ENCODE measurements at regions not wholly inside any gene's neighbourhood (a gene's known extent, or its start where the extent isn't known, plus 50 kb on each side); places are given as distances from the start of the nearest gene placed in this dataset.
"Not testable (repeated sequence)": the region's sequence is repeated elsewhere in the genome, so short reads cannot be mapped to it uniquely, and the experiment has no call there.

GRCh38 chr2:114018464-114018863 is 128.6 kb downstream of the ACTR3 start:
- 94% methylated on average over 3 of the region's 7 CpGs for WGBS (ENCODE audit: insufficient coverage)
- H3K27me3 ChIP-seq (replicated peaks in 2 of 5; ENCODE audit: control insufficient read depth in 4 of 5, insufficient read depth in 5 of 5, low read length in 4 of 5); CTCF ChIA-PET; H3K36me3 ChIP-seq (ENCODE audit: control insufficient read depth in 4 of 4, insufficient read depth in 4 of 4, low read length in 3 of 4); H3K4me1 ChIP-seq (ENCODE audit: control extremely low read depth in 1 of 4, control insufficient read depth in 4 of 4, insufficient read depth in 4 of 4, low read length in 3 of 4); POLR2A ChIA-PET; DNase-seq; H3K4me3 ChIP-seq (ENCODE audit: control insufficient read depth in 1 of 7, extremely low read depth in 1 of 7, insufficient read depth in 4 of 7, low read depth in 2 of 7, low read length in 6 of 7); H3K27ac ChIP-seq (ENCODE audit: insufficient read depth in 1 of 2, low read depth in 1 of 2, low read length in 2 of 2, poor library complexity in 1 of 2, severe bottlenecking in 2 of 2); H3K9me3 ChIP-seq (ENCODE audit: control extremely low read depth in 1 of 5, control insufficient read depth in 4 of 5, insufficient read depth in 2 of 5, low read depth in 1 of 5, low read length in 4 of 5): not testable (repeated sequence)

GRCh38 chr2:114020668-114021067 is 130.8 kb downstream of the ACTR3 start:
- H3K27me3 ChIP-seq (replicated peaks in 2 of 5; ENCODE audit: control insufficient read depth in 4 of 5, insufficient read depth in 5 of 5, low read length in 4 of 5), result no peaks in the 10 kb centered on the region
- POLR2A ChIA-PET, result no interaction called here

GRCh38 chr2:114022360-114023085 is 132.6 kb downstream of the ACTR3 start:
- no peak overlapping the region for H3K4me3 ChIP-seq (ENCODE audit: control insufficient read depth in 1 of 7, extremely low read depth in 1 of 7, insufficient read depth in 4 of 7, low read depth in 2 of 7, low read length in 6 of 7)
- H3K9me3 ChIP-seq (ENCODE audit: control extremely low read depth in 1 of 5, control insufficient read depth in 4 of 5, insufficient read depth in 2 of 5, low read depth in 1 of 5, low read length in 4 of 5), result no peaks in the 10 kb centered on the region
- no peak for DNase-seq
- POLR2A ChIA-PET, result no interaction called here
- WGBS (ENCODE audit: insufficient coverage), result 87% methylated on average over 2 of the region's 4 CpGs
- no peaks in the 10 kb centered on the region for H3K4me1 ChIP-seq (ENCODE audit: control extremely low read depth in 1 of 4, control insufficient read depth in 4 of 4, insufficient read depth in 4 of 4, low read length in 3 of 4)
- H3K27me3 ChIP-seq (replicated peaks in 2 of 5; ENCODE audit: control insufficient read depth in 4 of 5, insufficient read depth in 5 of 5, low read length in 4 of 5), result no peaks in the 10 kb centered on the region
- CTCF ChIA-PET, result interaction anchor here (0.7 kb wide), 1 partner anchor 29 kb away, joined by 3 read pairs; no protein-coding TSS in a partner anchor
- no peaks in the 10 kb centered on the region for H3K36me3 ChIP-seq (ENCODE audit: control insufficient read depth in 4 of 4, insufficient read depth in 4 of 4, low read length in 3 of 4)
- no peak overlapping the region for H3K27ac ChIP-seq (ENCODE audit: insufficient read depth in 1 of 2, low read depth in 1 of 2, low read length in 2 of 2, poor library complexity in 1 of 2, severe bottlenecking in 2 of 2)

More at GRCh38 chr2:114020668-114021067, 130.8 kb downstream of the ACTR3 start:
- no peak for DNase-seq
- Histone ChIP-seq H3K27ac (ENCODE audit: insufficient read depth in 1 of 2, low read depth in 1 of 2, low read length in 2 of 2, poor library complexity in 1 of 2, severe bottlenecking in 2 of 2) (no peak overlapping the region), H3K9me3 (ENCODE audit: control extremely low read depth in 1 of 5, control insufficient read depth in 4 of 5, insufficient read depth in 2 of 5, low read depth in 1 of 5, low read length in 4 of 5) (no peaks in the 10 kb centered on the region), H3K4me1 (ENCODE audit: control extremely low read depth in 1 of 4, control insufficient read depth in 4 of 4, insufficient read depth in 4 of 4, low read length in 3 of 4) (no peaks in the 10 kb centered on the region), H3K36me3 (ENCODE audit: control insufficient read depth in 4 of 4, insufficient read depth in 4 of 4, low read length in 3 of 4) (no peaks in the 10 kb centered on the region), H3K4me3 (ENCODE audit: control insufficient read depth in 1 of 7, extremely low read depth in 1 of 7, insufficient read depth in 4 of 7, low read depth in 2 of 7, low read length in 6 of 7) (no peak overlapping the region)
- no CpG with 5 or more reads among the region's 2 CpGs for WGBS (ENCODE audit: insufficient coverage)
- CTCF ChIA-PET, result no interaction called here

- H3K27me3 ChIP-seq (replicated peaks in 2 of 5; ENCODE audit: control insufficient read depth in 4 of 5, insufficient read depth in 5 of 5, low read length in 4 of 5), result no peaks in the 10 kb centered on the region
- no peaks in the 10 kb centered on the region for H3K36me3 ChIP-seq (ENCODE audit: control insufficient read depth in 4 of 4, insufficient read depth in 4 of 4, low read length in 3 of 4)
- no peaks in the 10 kb centered on the region for H3K4me1 ChIP-seq (ENCODE audit: control extremely low read depth in 1 of 4, control insufficient read depth in 4 of 4, insufficient read depth in 4 of 4, low read length in 3 of 4)
- POLR2A ChIA-PET, result no interaction called here
- CTCF ChIA-PET, result no interaction called here
- H3K4me3 ChIP-seq (ENCODE audit: control insufficient read depth in 1 of 7, extremely low read depth in 1 of 7, insufficient read depth in 4 of 7, low read depth in 2 of 7, low read length in 6 of 7), result no peak overlapping the region
- no peak overlapping the region for H3K27ac ChIP-seq (ENCODE audit: insufficient read depth in 1 of 2, low read depth in 1 of 2, low read length in 2 of 2, poor library complexity in 1 of 2, severe bottlenecking in 2 of 2)
- whole genome bisulfite sequencing (ENCODE audit: insufficient coverage), result 80% methylated on average over 2 of the region's 6 CpGs
- H3K9me3 ChIP-seq (ENCODE audit: control extremely low read depth in 1 of 5, control insufficient read depth in 4 of 5, insufficient read depth in 2 of 5, low read depth in 1 of 5, low read length in 4 of 5), result peaks cover 0 to 4% (median 0%) of the 10 kb centered on the region in 5 experiments
- DNase-seq, result no peak
Observed at GRCh38 chr2:114024326-114024725, 134.4 kb downstream of the ACTR3 start.

- DNase-seq, result no peak
- H3K27ac ChIP-seq (ENCODE audit: insufficient read depth in 1 of 2, low read depth in 1 of 2, low read length in 2 of 2, poor library complexity in 1 of 2, severe bottlenecking in 2 of 2), result no peak overlapping the region
Observed at GRCh38 chr2:114025030-114025429, 135.1 kb downstream of the ACTR3 start.

GRCh38 chr2:114027437-114027836 is 137.5 kb downstream of the ACTR3 start:
- Histone ChIP-seq H3K27ac (ENCODE audit: insufficient read depth in 1 of 2, low read depth in 1 of 2, low read length in 2 of 2, poor library complexity in 1 of 2, severe bottlenecking in 2 of 2) (no peak overlapping the region), H3K9me3 (ENCODE audit: control extremely low read depth in 1 of 5, control insufficient read depth in 4 of 5, insufficient read depth in 2 of 5, low read depth in 1 of 5, low read length in 4 of 5) (peaks cover 0 to 4% (median 0%) of the 10 kb centered on the region in 5 experiments), H3K4me3 (ENCODE audit: control insufficient read depth in 1 of 7, extremely low read depth in 1 of 7, insufficient read depth in 4 of 7, low read depth in 2 of 7, low read length in 6 of 7) (no peak overlapping the region), H3K36me3 (ENCODE audit: control insufficient read depth in 4 of 4, insufficient read depth in 4 of 4, low read length in 3 of 4) (no peaks in the 10 kb centered on the region), H3K4me1 (ENCODE audit: control extremely low read depth in 1 of 4, control insufficient read depth in 4 of 4, insufficient read depth in 4 of 4, low read length in 3 of 4) (no peaks in the 10 kb centered on the region), H3K27me3 (replicated peaks in 2 of 5; ENCODE audit: control insufficient read depth in 4 of 5, insufficient read depth in 5 of 5, low read length in 4 of 5) (peaks cover 0 to under 1% (median 0%) of the 10 kb centered on the region in 5 experiments)
- DNase-seq, result no peak
- ChIA-PET CTCF (no interaction called here), POLR2A (no interaction called here)
- WGBS (ENCODE audit: insufficient coverage), result 71% methylated on average over 1 of the region's 1 CpG

More at GRCh38 chr2:114025030-114025429, 135.1 kb downstream of the ACTR3 start:
- no peaks in the 10 kb centered on the region for H3K4me1 ChIP-seq (ENCODE audit: control extremely low read depth in 1 of 4, control insufficient read depth in 4 of 4, insufficient read depth in 4 of 4, low read length in 3 of 4)
- H3K27me3 ChIP-seq (replicated peaks in 2 of 5; ENCODE audit: control insufficient read depth in 4 of 5, insufficient read depth in 5 of 5, low read length in 4 of 5), result no peaks in the 10 kb centered on the region
- POLR2A ChIA-PET, result no interaction called here
- peaks cover 0 to 4% (median 0%) of the 10 kb centered on the region in 5 experiments for H3K9me3 ChIP-seq (ENCODE audit: control extremely low read depth in 1 of 5, control insufficient read depth in 4 of 5, insufficient read depth in 2 of 5, low read depth in 1 of 5, low read length in 4 of 5)
- H3K36me3 ChIP-seq (ENCODE audit: control insufficient read depth in 4 of 4, insufficient read depth in 4 of 4, low read length in 3 of 4), result no peaks in the 10 kb centered on the region
- 100% methylated on average over 2 of the region's 3 CpGs for WGBS (ENCODE audit: insufficient coverage)
- CTCF ChIA-PET, result interaction anchor here (1.2 kb wide), 1 partner anchor 9 kb away, joined by 3 read pairs; no protein-coding TSS in a partner anchor
- H3K4me3 ChIP-seq (ENCODE audit: control insufficient read depth in 1 of 7, extremely low read depth in 1 of 7, insufficient read depth in 4 of 7, low read depth in 2 of 7, low read length in 6 of 7), result no peak overlapping the region

- no peak for DNase-seq
- Histone ChIP-seq H3K9me3 (ENCODE audit: control extremely low read depth in 1 of 5, control insufficient read depth in 4 of 5, insufficient read depth in 2 of 5, low read depth in 1 of 5, low read length in 4 of 5) (peaks cover 0 to 4% (median 0%) of the 10 kb centered on the region in 5 experiments), H3K4me1 (ENCODE audit: control extremely low read depth in 1 of 4, control insufficient read depth in 4 of 4, insufficient read depth in 4 of 4, low read length in 3 of 4) (no peaks in the 10 kb centered on the region), H3K36me3 (ENCODE audit: control insufficient read depth in 4 of 4, insufficient read depth in 4 of 4, low read length in 3 of 4) (no peaks in the 10 kb centered on the region), H3K27ac (ENCODE audit: insufficient read depth in 1 of 2, low read depth in 1 of 2, low read length in 2 of 2, poor library complexity in 1 of 2, severe bottlenecking in 2 of 2) (no peak overlapping the region), H3K4me3 (ENCODE audit: control insufficient read depth in 1 of 7, extremely low read depth in 1 of 7, insufficient read depth in 4 of 7, low read depth in 2 of 7, low read length in 6 of 7) (no peak overlapping the region), H3K27me3 (replicated peaks in 2 of 5; ENCODE audit: control insufficient read depth in 4 of 5, insufficient read depth in 5 of 5, low read length in 4 of 5) (peaks cover 0 to 5% (median 0%) of the 10 kb centered on the region in 5 experiments)
- ChIA-PET POLR2A (no interaction called here), CTCF (no interaction called here)
- 92% methylated on average over 10 of the region's 12 CpGs for WGBS (ENCODE audit: insufficient coverage)
Observed at GRCh38 chr2:114031605-114032505, 142.0 kb downstream of the ACTR3 start.

All from common myeloid progenitor, CD34-positive (primary cell).